OCI-LY7 (cell line): ENCODE measurements at regions not wholly inside any gene's neighbourhood (a gene's known extent, or its start where the extent isn't known, plus 50 kb on each side); places are given as distances from the start of the nearest gene placed in this dataset.
A peak's percentile ranks its signal among the peaks of the same experiment; 100 is the strongest.

ENCODE experiments used
- BruUV-seq: library from RNA; stranded (reverse); fragments of 400-500 nt; replicated peaks from 2 replicates; lab custom pipeline; 2021; lab: Mats Ljungman, UMichigan
- CTCF ChIA-PET: fragments of 300-600 bp; sonication (Branson Sonifier 250); formaldehyde crosslinking; loops from one replicate; lab custom pipeline; 2022; ENCODE audit warnings: antibody characterized with exemption; ENCODE audit not compliant: unreplicated experiment; lab: Charles Lee
- POLR2A ChIA-PET: fragments of 300-600 bp; sonication (Branson Sonifier 250); formaldehyde crosslinking; loops from one replicate; lab custom pipeline; 2022; ENCODE audit warnings: antibody characterized with exemption; lab: Charles Lee
- DNase-seq: peaks from one replicate; pipeline ENCODE4 v3.0.0-alpha.2; 2015; ENCODE audit warnings: low spot score
- H2AFZ ChIP-seq: fragments of 200-600 bp; sonication (generic), shearing (Covaris generic); 2 replicates; pipeline ENCODE4 v1.6.1; 2014; ENCODE audit warnings: mild to moderate bottlenecking, antibody characterized with exemption, low read length, moderate library complexity
- H3K27ac ChIP-seq: fragments of 200-600 bp; sonication (generic); 2 replicates; pipeline ENCODE4 v1.5.1; 2014; ENCODE audit warnings: mixed run types, low read depth, mild to moderate bottlenecking, moderate library complexity, low read length, inconsistent platforms; ENCODE audit not compliant: poor library complexity, severe bottlenecking
- H3K36me3 ChIP-seq: fragments of 200-600 bp; sonication (generic); 2 replicates; pipeline ENCODE4 v1.6.1; 2014; ENCODE audit warnings: mild to moderate bottlenecking, antibody characterized with exemption, low read length, moderate library complexity, mixed read lengths; ENCODE audit not compliant: insufficient read depth
- H3K4me1 ChIP-seq: fragments of 200-600 bp; sonication (generic); 2 replicates; pipeline ENCODE4 v1.5.1; 2014; ENCODE audit warnings: mild to moderate bottlenecking, low read length; ENCODE audit not compliant: insufficient read depth, poor library complexity, severe bottlenecking
- H3K4me2 ChIP-seq: fragments of 200-600 bp; sonication (generic); 2 replicates; pipeline ENCODE4 v1.6.1; 2014; ENCODE audit warnings: mild to moderate bottlenecking, low read length
- H3K4me3 ChIP-seq: fragments of 200-600 bp; sonication (generic); 2 replicates; pipeline ENCODE4 v1.5.1; 2014; ENCODE audit warnings: mild to moderate bottlenecking, low read depth, low read length; ENCODE audit not compliant: poor library complexity, severe bottlenecking
- H3K79me2 ChIP-seq: fragments of 200-600 bp; sonication (generic); 2 replicates; pipeline ENCODE4 v1.6.1; 2016; ENCODE audit warnings: low read depth, mild to moderate bottlenecking, low read length, moderate library complexity, mixed read lengths; ENCODE audit not compliant: insufficient read depth
- H3K9me2 ChIP-seq: fragments of 200-600 bp; sonication (generic); 2 replicates; pipeline ENCODE4 v1.6.1; 2016; ENCODE audit warnings: mild to moderate bottlenecking, low read length, mixed read lengths; ENCODE audit not compliant: insufficient read depth
- H3K9me3 ChIP-seq: fragments of 200-600 bp; sonication (generic); 2 replicates; pipeline ENCODE4 v1.6.1; 2014; ENCODE audit warnings: mild to moderate bottlenecking, mixed run types, low read length, mixed read lengths
- H4K20me1 ChIP-seq: fragments of 200-600 bp; sonication (generic); 2 replicates; pipeline ENCODE4 v1.6.1; 2014; ENCODE audit warnings: mild to moderate bottlenecking, antibody characterized with exemption, low read length, moderate library complexity, mixed read lengths; ENCODE audit not compliant: insufficient read depth
- EZH2phosphoT487 ChIP-seq: fragments of 200-600 bp; sonication (generic); IDR thresholded peaks from 2 replicates; pipeline ENCODE4 v1.6.1; 2018; ENCODE audit warnings: low read depth, borderline replicate concordance, mild to moderate bottlenecking, mixed run types, antibody characterized with exemption, low read length, moderate library complexity, mixed read lengths
- intact Hi-C: fragments of 100-400 bp; cut with micrococcal nuclease; formaldehyde crosslinking; loops from one replicate; pipeline ENCODE4 v1.10.0; 2022; ENCODE audit not compliant: unreplicated experiment
- TF ChIP-seq, protein P1 (sequence below): fragments of 200-600 bp; sonication (generic); conservative IDR thresholded peaks from 2 replicates; pipeline ENCODE4 v1.5.1; 2014; ENCODE audit warnings: mild to moderate bottlenecking, antibody characterized with exemption, low read length, moderate library complexity, mixed read lengths

DNA sequence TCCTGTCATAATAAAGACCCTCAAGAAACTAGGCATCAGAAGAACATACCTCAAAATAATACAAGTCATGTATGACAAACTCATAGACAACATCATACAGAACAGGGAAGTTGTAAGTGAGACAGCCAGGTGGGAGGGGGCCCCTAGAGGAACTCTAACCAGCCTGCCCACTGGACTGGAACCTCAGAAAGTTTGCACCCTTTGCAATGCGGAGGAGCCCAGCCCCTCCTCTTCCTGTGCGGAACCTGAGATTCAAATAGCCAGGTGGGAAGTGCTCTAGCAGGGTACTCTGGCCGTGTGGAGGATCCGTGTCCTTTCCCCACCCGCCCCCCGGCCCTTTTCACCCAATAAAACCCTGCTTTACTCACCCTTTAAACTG lies 387.0 kb upstream of the CBLB start:
- H3K27ac ChIP-seq: peak overlapping the region; percentile 97
- peaks cover 37% of the 10 kb centered on the region for H3K36me3 ChIP-seq
- DNase-seq: peak; percentile 97
- H2AFZ ChIP-seq: peak overlapping the region; percentile 73; the same call in 1 of the 2 replicates
- peaks cover 52% of the 10 kb centered on the region for H3K79me2 ChIP-seq
- H3K4me2 ChIP-seq: peak overlapping the region; percentile 89
- no TSS peak for BruUV-seq
- POLR2A ChIA-PET: interaction anchor here (0.7 to 2.1 kb wide), 4 partner anchors 11 to 1660 kb away, joined by 3 to 9 read pairs (median 4); no protein-coding TSS in a partner anchor
- no peaks in the 10 kb centered on the region for H4K20me1 ChIP-seq
- H3K9me2 ChIP-seq: no peaks in the 10 kb centered on the region
- H3K4me1 ChIP-seq: peaks cover 28% of the 10 kb centered on the region
- H3K9me3 ChIP-seq: peaks cover 14% of the 10 kb centered on the region
- CTCF ChIA-PET: no interaction called here
- TF ChIP-seq, protein P1, sequence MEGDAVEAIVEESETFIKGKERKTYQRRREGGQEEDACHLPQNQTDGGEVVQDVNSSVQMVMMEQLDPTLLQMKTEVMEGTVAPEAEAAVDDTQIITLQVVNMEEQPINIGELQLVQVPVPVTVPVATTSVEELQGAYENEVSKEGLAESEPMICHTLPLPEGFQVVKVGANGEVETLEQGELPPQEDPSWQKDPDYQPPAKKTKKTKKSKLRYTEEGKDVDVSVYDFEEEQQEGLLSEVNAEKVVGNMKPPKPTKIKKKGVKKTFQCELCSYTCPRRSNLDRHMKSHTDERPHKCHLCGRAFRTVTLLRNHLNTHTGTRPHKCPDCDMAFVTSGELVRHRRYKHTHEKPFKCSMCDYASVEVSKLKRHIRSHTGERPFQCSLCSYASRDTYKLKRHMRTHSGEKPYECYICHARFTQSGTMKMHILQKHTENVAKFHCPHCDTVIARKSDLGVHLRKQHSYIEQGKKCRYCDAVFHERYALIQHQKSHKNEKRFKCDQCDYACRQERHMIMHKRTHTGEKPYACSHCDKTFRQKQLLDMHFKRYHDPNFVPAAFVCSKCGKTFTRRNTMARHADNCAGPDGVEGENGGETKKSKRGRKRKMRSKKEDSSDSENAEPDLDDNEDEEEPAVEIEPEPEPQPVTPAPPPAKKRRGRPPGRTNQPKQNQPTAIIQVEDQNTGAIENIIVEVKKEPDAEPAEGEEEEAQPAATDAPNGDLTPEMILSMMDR: no peak
- no peak for TF ChIP-seq EZH2phosphoT487
- intact Hi-C loops: loop anchor here (1.0 to 10.0 kb wide), 9 partner anchors 46 to 1869 kb away; partner anchors contain the start of genes ALCAM, BBX and CBLB
- H3K4me3 ChIP-seq: peak overlapping the region; percentile 97

DNA sequence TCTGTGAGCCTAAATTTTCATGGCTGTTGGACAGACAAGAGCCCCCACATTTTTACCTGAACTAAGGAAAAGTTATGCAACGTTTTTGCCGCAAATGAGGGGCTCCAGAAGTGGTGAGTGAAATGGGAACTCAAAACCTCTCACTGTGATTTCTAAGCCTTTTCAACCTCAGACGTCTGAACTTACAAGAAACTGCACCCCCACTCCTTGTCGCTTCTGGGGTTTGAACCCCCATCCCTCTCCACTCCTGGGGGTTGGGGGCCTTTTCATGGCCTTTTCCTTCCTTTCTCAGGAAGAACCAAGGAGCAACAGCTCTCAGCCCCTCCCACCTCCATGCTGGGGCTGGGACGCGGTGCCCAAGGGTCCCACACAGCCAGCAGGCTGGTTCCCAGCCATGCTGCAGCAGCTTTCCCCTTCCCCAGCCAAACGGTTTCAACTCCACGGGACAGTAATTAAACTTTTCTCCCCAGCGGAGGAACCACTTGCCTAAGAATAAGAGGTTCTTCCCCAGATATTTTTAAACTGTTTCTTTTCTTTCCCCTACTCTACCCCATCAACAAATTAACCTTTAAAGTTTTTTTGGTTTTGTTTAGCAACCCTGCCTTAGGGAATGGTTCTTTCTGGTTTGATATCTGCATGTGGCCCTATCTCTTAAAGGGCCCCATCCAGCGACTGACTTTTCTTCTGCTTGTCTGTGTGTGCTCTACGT lies 387.6 kb upstream of the CBLB start:
- no peaks in the 10 kb centered on the region for H3K9me2 ChIP-seq
- peak overlapping the region; percentile 97 for H3K4me3 ChIP-seq
- CTCF ChIA-PET: interaction anchor here (0.7 to 0.9 kb wide), 2 partner anchors 21 to 433 kb away, joined by 3 to 4 read pairs; no protein-coding TSS in a partner anchor
- H3K4me2 ChIP-seq: peak overlapping the region; percentile 89
- TF ChIP-seq EZH2phosphoT487: no peak
- peaks cover 52% of the 10 kb centered on the region for H3K79me2 ChIP-seq
- no peaks in the 10 kb centered on the region for H4K20me1 ChIP-seq
- intact Hi-C loops: loop anchor here (1.0 to 10.0 kb wide), 8 partner anchors 46 to 1868 kb away; partner anchors contain the start of genes ALCAM, BBX and CBLB
- H3K36me3 ChIP-seq: peaks cover 36% of the 10 kb centered on the region
- BruUV-seq: TSS peak; percentile 69
- H2AFZ ChIP-seq: peak overlapping the region; percentile 73
- POLR2A ChIA-PET: interaction anchor here (0.6 to 2.1 kb wide), 23 partner anchors 9 to 857 kb away, joined by 3 to 9 read pairs (median 3); partner anchors contain the start of gene CBLB
- peaks cover 28% of the 10 kb centered on the region for H3K4me1 ChIP-seq
- peak overlapping the region; percentile 97 for H3K27ac ChIP-seq
- H3K9me3 ChIP-seq: peaks cover 9% of the 10 kb centered on the region
- DNase-seq: peak; percentile 68

DNA sequence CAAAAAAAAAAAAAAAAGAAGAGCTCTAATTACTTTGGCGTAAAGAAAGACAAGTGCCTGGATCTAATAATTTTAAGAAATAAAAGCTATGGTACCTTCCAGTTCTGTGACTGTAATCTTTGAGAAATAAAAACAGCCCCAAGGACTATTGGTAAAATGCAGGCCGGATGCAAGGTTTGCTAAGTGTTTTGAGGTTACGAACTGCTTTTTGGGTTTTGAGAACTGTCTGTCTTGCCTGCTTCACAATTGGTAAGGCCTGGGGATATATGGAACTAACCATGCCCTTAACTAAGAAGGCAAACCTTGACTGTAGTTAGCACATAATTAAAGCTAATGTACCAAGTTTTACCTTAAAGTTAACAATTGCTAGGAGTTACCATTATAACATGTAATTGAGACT lies 388.4 kb upstream of the CBLB start:
- no TSS peak for BruUV-seq
- ChIA-PET CTCF (interaction anchor here (0.6 to 0.9 kb wide), 4 partner anchors 12 to 434 kb away, joined by 3 to 4 read pairs (median 4); no protein-coding TSS in a partner anchor), POLR2A (interaction anchor here (0.6 to 2.1 kb wide), 26 partner anchors 8 to 1816 kb away, joined by 3 to 9 read pairs (median 4); partner anchors contain the start of genes ALCAM and CBLB)
- peak overlapping the region; percentile 73; the same call in 1 of the 2 replicates for H2AFZ ChIP-seq
- no peaks in the 10 kb centered on the region for H3K9me2 ChIP-seq
- no peaks in the 10 kb centered on the region for H4K20me1 ChIP-seq
- peaks cover 6% of the 10 kb centered on the region; the same call in 1 of the 2 replicates for H3K9me3 ChIP-seq
- intact Hi-C loops: loop anchor here (5.0 to 10.0 kb wide), 7 partner anchors 390 to 1868 kb away; partner anchors contain the start of genes ALCAM, BBX and CBLB
- peaks cover 31% of the 10 kb centered on the region for H3K36me3 ChIP-seq
- DNase-seq: peak; percentile 41
- H3K27ac ChIP-seq: peak overlapping the region; percentile 97
- H3K79me2 ChIP-seq: peaks cover 52% of the 10 kb centered on the region
- peaks cover 28% of the 10 kb centered on the region for H3K4me1 ChIP-seq
- H3K4me3 ChIP-seq: peak overlapping the region; percentile 97
- TF ChIP-seq, protein P1: no peak
- TF ChIP-seq EZH2phosphoT487: no peak
- peak overlapping the region; percentile 89 for H3K4me2 ChIP-seq
